Neural cell (in vitro differentiated cells): ENCODE measurements at regions not wholly inside any gene's neighbourhood (a gene's known extent, or its start where the extent isn't known, plus 50 kb on each side); places are given as distances from the start of the nearest gene placed in this dataset.

Source experiments
- H2AFZ ChIP-seq: fragments of 200-600, 300-800 bp; sonication (generic), shearing (Covaris generic); 2 replicates; pipeline ENCODE4 v1.6.0; 2014; ENCODE audit warnings: low read depth, mild to moderate bottlenecking, antibody characterized with exemption, low read length, moderate library complexity
- H3F3A ChIP-seq: fragments of 200-600 bp; shearing (Covaris generic); 2 replicates; pipeline ENCODE4 v1.6.1; 2016; ENCODE audit warnings: mild to moderate bottlenecking, moderate library complexity, mixed read lengths, antibody characterized with exemption, low read length; ENCODE audit not compliant: insufficient read depth, poor library complexity, severe bottlenecking
- H3K27ac ChIP-seq: fragments of 200-600, 300-800 bp; sonication (generic), shearing (Covaris generic); 2 replicates; pipeline ENCODE4 v1.5.1; 2014; ENCODE audit warnings: mild to moderate bottlenecking, low read length, moderate library complexity
- H3K27me3 ChIP-seq: fragments of 300-800, 200-600 bp; sonication (generic), shearing (Covaris generic); 2 replicates; pipeline ENCODE4 v1.6.0; 2014; ENCODE audit warnings: mild to moderate bottlenecking, low read depth, low read length, moderate library complexity; ENCODE audit not compliant: insufficient read depth
- H3K36me3 ChIP-seq: fragments of 300-800, 200-600 bp; sonication (generic), shearing (Covaris generic); 2 replicates; pipeline ENCODE4 v1.5.1; 2014; ENCODE audit warnings: mild to moderate bottlenecking, antibody characterized with exemption, low read length, moderate library complexity; ENCODE audit not compliant: insufficient read depth
- H3K4me2 ChIP-seq: fragments of 300-800, 200-600 bp; sonication (generic), shearing (Covaris generic); 2 replicates; pipeline ENCODE4 v1.6.0; 2014; ENCODE audit warnings: mild to moderate bottlenecking, low read length
- H3K4me3 ChIP-seq: fragments of 300-800, 200-600 bp; sonication (generic), shearing (Covaris generic); 2 replicates; pipeline ENCODE4 v1.5.1; 2014; ENCODE audit warnings: mild to moderate bottlenecking, low read length, moderate library complexity
- H3K79me2 ChIP-seq: fragments of 200-600 bp; shearing (Covaris generic); replicated peaks from 2 replicates; pipeline ENCODE4 v1.6.0; 2014; ENCODE audit warnings: mild to moderate bottlenecking, low read length, moderate library complexity; ENCODE audit not compliant: insufficient read depth
- H3K9ac ChIP-seq: fragments of 300-800, 200-600 bp; sonication (generic), shearing (Covaris generic); 2 replicates; pipeline ENCODE4 v1.6.1; 2016; ENCODE audit warnings: mild to moderate bottlenecking, low read length, mixed read lengths
- H3K9me2 ChIP-seq: fragments of 200-600 bp; shearing (Covaris generic); 2 replicates; pipeline ENCODE4 v1.6.1; 2016; ENCODE audit warnings: mild to moderate bottlenecking, low read length, mixed read lengths; ENCODE audit not compliant: insufficient read depth
- H3K9me3 ChIP-seq: fragments of 200-600, 300-800 bp; sonication (generic), shearing (Covaris generic); 2 replicates; pipeline ENCODE4 v1.6.1; 2016; ENCODE audit warnings: mild to moderate bottlenecking, mixed run types, low read length, moderate library complexity, mixed read lengths
- H4K20me1 ChIP-seq: fragments of 200-600 bp; shearing (Covaris generic); 2 replicates; pipeline ENCODE4 v1.6.1; 2016; ENCODE audit warnings: mild to moderate bottlenecking, mixed run types; ENCODE audit not compliant: insufficient read depth
- EP300 ChIP-seq: fragments of 450-650 bp; conservative IDR thresholded peaks from 2 replicates; pipeline ENCODE4 v1.6.1; 2014; ENCODE audit warnings: antibody characterized with exemption, mild to moderate bottlenecking, moderate library complexity; ENCODE audit not compliant: poor library complexity, severe bottlenecking
- EZH2 ChIP-seq: fragments of 200-600, 300-800 bp; shearing (Covaris generic), sonication (generic); IDR thresholded peaks from 2 replicates; pipeline ENCODE4 v1.6.1; 2014; ENCODE audit warnings: antibody characterized with exemption, low read length, borderline replicate concordance, mild to moderate bottlenecking; ENCODE audit not compliant: insufficient read depth, poor library complexity, severe bottlenecking
- MXI1 ChIP-seq: fragments of 450-650 bp; conservative IDR thresholded peaks from 2 replicates; pipeline ENCODE4 v1.6.1; 2014; ENCODE audit warnings: antibody characterized with exemption, mild to moderate bottlenecking; ENCODE audit not compliant: poor library complexity, severe bottlenecking
- POLR2AphosphoS5 ChIP-seq: IDR thresholded peaks from 2 replicates; pipeline ENCODE4 v1.6.1; 2012
- RAD21 ChIP-seq: fragments of 450-650 bp; conservative IDR thresholded peaks from 2 replicates; pipeline ENCODE4 v1.6.1; 2014; ENCODE audit warnings: antibody characterized with exemption, mild to moderate bottlenecking, moderate library complexity
- SMC3 ChIP-seq: fragments of 450-650 bp; conservative IDR thresholded peaks from 2 replicates; pipeline ENCODE4 v1.6.1; 2014; ENCODE audit warnings: antibody characterized with exemption, mild to moderate bottlenecking, moderate library complexity; ENCODE audit not compliant: poor library complexity
- TAF1 ChIP-seq: IDR thresholded peaks from 2 replicates; pipeline ENCODE4 v1.6.1; 2012; ENCODE audit warnings: low read depth
- TF ChIP-seq, protein P1 (sequence below): fragments of 450-650 bp; IDR thresholded peaks from 2 replicates; pipeline ENCODE4 v1.5.1; 2014; ENCODE audit warnings: antibody characterized with exemption, mild to moderate bottlenecking, moderate library complexity; ENCODE audit not compliant: poor library complexity, severe bottlenecking
- TF ChIP-seq, protein P2 (sequence below): IDR thresholded peaks from 2 replicates; pipeline ENCODE4 v1.6.1; 2012; ENCODE audit warnings: borderline replicate concordance

DNA sequence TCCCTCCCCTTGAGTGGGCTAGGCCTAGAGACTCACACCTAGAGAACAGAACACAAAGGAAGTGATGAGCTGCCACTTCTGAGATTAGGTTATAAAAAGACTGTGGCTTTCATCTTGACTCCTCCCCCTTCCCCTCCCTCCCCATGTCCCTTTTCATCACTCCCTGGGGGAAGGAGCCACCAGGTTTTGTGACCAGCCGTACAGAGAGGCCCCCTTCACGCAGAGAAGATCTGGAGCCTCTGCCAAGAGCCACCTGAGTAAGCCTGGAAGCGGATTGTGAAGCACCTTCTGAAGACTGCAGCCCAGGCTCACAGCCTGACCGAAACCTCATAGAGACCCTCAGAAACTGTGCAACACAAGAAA lies 118.4 kb upstream of the NXT1 start:
- no peak overlapping the region for H3K27ac ChIP-seq
- H2AFZ ChIP-seq, result no peak overlapping the region
- no peak overlapping the region for H3K4me2 ChIP-seq
- H3K9me3 ChIP-seq, result no peaks in the 10 kb centered on the region
- H3K27me3 ChIP-seq, result no peaks in the 10 kb centered on the region
- no peaks in the 10 kb centered on the region for H3F3A ChIP-seq
- no peaks in the 10 kb centered on the region for H3K9me2 ChIP-seq
- H3K79me2 ChIP-seq, result no peaks in the 10 kb centered on the region
- no peak overlapping the region for H3K9ac ChIP-seq
- no peaks in the 10 kb centered on the region for H4K20me1 ChIP-seq
- no peak for TF ChIP-seq EP300
- no peak for TF ChIP-seq RAD21
- no peak for TF ChIP-seq SMC3
- TF ChIP-seq, protein P1, sequence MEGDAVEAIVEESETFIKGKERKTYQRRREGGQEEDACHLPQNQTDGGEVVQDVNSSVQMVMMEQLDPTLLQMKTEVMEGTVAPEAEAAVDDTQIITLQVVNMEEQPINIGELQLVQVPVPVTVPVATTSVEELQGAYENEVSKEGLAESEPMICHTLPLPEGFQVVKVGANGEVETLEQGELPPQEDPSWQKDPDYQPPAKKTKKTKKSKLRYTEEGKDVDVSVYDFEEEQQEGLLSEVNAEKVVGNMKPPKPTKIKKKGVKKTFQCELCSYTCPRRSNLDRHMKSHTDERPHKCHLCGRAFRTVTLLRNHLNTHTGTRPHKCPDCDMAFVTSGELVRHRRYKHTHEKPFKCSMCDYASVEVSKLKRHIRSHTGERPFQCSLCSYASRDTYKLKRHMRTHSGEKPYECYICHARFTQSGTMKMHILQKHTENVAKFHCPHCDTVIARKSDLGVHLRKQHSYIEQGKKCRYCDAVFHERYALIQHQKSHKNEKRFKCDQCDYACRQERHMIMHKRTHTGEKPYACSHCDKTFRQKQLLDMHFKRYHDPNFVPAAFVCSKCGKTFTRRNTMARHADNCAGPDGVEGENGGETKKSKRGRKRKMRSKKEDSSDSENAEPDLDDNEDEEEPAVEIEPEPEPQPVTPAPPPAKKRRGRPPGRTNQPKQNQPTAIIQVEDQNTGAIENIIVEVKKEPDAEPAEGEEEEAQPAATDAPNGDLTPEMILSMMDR, result no peak
- no peak for TF ChIP-seq TAF1
- TF ChIP-seq POLR2AphosphoS5, result no peak
- TF ChIP-seq, protein P2, sequence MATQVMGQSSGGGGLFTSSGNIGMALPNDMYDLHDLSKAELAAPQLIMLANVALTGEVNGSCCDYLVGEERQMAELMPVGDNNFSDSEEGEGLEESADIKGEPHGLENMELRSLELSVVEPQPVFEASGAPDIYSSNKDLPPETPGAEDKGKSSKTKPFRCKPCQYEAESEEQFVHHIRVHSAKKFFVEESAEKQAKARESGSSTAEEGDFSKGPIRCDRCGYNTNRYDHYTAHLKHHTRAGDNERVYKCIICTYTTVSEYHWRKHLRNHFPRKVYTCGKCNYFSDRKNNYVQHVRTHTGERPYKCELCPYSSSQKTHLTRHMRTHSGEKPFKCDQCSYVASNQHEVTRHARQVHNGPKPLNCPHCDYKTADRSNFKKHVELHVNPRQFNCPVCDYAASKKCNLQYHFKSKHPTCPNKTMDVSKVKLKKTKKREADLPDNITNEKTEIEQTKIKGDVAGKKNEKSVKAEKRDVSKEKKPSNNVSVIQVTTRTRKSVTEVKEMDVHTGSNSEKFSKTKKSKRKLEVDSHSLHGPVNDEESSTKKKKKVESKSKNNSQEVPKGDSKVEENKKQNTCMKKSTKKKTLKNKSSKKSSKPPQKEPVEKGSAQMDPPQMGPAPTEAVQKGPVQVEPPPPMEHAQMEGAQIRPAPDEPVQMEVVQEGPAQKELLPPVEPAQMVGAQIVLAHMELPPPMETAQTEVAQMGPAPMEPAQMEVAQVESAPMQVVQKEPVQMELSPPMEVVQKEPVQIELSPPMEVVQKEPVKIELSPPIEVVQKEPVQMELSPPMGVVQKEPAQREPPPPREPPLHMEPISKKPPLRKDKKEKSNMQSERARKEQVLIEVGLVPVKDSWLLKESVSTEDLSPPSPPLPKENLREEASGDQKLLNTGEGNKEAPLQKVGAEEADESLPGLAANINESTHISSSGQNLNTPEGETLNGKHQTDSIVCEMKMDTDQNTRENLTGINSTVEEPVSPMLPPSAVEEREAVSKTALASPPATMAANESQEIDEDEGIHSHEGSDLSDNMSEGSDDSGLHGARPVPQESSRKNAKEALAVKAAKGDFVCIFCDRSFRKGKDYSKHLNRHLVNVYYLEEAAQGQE, result no peak
- no peak for TF ChIP-seq MXI1
- TF ChIP-seq EZH2, result no peak
- H3K4me3 ChIP-seq, result no peak overlapping the region
- H3K36me3 ChIP-seq, result no peaks in the 10 kb centered on the region

DNA sequence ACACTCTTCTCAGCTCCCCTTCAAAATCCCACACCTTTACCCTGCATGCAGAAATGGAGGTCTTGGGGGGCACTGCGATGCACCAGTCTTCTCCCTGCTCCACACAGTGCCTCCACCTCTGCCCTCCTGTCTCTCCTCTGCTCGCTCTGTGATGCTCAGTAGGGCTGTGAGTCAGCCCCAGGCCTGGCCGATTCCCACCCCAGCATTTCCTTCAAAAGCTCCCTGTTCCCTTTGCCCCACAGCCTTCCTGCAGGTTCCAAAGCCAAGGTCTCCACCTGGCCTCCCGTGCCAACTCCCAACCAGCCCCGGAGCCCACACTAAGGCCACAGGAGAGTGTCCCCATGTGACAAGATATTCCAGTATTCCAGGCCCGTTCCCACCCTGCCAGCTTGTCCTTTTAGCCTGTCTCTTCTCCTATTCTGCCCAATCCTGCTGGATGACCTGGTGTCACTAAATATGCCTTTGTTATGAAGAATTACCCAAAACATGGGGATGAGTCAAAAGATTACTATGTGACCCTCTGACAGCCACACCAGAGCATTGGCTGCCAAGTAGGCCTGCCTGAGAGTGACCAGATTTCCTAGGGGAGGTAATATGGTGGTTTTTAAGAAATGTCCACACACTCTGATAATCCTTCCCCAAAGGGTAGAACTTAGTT lies 118.9 kb upstream of the NXT1 start:
- H3K9me2 ChIP-seq, result no peaks in the 10 kb centered on the region
- no peaks in the 10 kb centered on the region for H3K36me3 ChIP-seq
- TF ChIP-seq POLR2AphosphoS5 (no peak), RAD21 (no peak), EZH2 (no peak), TAF1 (no peak), SMC3 (no peak), MXI1 (no peak), EP300 (no peak)
- TF ChIP-seq, protein P1, result no peak
- TF ChIP-seq, protein P2, result no peak
- no peaks in the 10 kb centered on the region for H3K9me3 ChIP-seq
- H3K4me2 ChIP-seq, result no peak overlapping the region
- H3K9ac ChIP-seq, result no peak overlapping the region
- H3K27me3 ChIP-seq, result no peaks in the 10 kb centered on the region
- no peaks in the 10 kb centered on the region for H3F3A ChIP-seq
- no peak overlapping the region for H3K4me3 ChIP-seq
- no peak overlapping the region for H3K27ac ChIP-seq
- H4K20me1 ChIP-seq, result no peaks in the 10 kb centered on the region
- no peaks in the 10 kb centered on the region for H3K79me2 ChIP-seq
- no peak overlapping the region for H2AFZ ChIP-seq
